Astrocyte (in vitro differentiated cells and primary cell): ENCODE measurements at regions not wholly inside any gene's neighbourhood (a gene's known extent, or its start where the extent isn't known, plus 50 kb on each side); places are given as distances from the start of the nearest gene placed in this dataset.

Source experiments
- CTCF ChIP-seq: IDR thresholded peaks from 2 replicates; pipeline ENCODE4 v1.5.1; 2011; ENCODE audit warnings: low read depth, mild to moderate bottlenecking, inconsistent platforms, low read length, moderate library complexity; ENCODE audit not compliant: insufficient read depth
- EZH2 ChIP-seq: IDR thresholded peaks from 2 replicates; pipeline ENCODE4 v1.6.1; 2012; ENCODE audit warnings: mild to moderate bottlenecking, low read length, inconsistent platforms; ENCODE audit not compliant: insufficient read depth

- TF ChIP-seq CTCF (no peak), EZH2 (no peak)
Measured at GRCh38 chr7:110253093-110253492, 837.8 kb upstream of the LRRN3 start.
